Adrenal gland (tissue), 9 donors: ENCODE measurements at regions not wholly inside any gene's neighbourhood (a gene's known extent, or its start where the extent isn't known, plus 50 kb on each side); places are given as distances from the start of the nearest gene placed in this dataset.

Experiments
- DNase-seq, 7 donors: peaks; one replicate each; pipeline ENCODE4 v3.0.0-alpha.2; 2019 to 2020
- H3K27ac ChIP-seq, 5 donors: fragments of 200-600 bp; sonication (generic) in 4 of 5; 1 replicate in 3 of 5; 2 replicates in 2 of 5; pipeline versions ENCODE4 v1.5.1 to v1.8.0; 2016 to 2020; ENCODE audit warnings: mild to moderate bottlenecking in 1 of 5
- H3K27me3 ChIP-seq: fragments of 200-600 bp; 2 replicates; pipeline ENCODE4 v1.8.0; 2021
- H3K36me3 ChIP-seq, 2 donors: fragments of 200-600 bp; replicated peaks in 1 of 2; 1 replicate in 1 of 2; 2 replicates in 1 of 2; pipeline versions ENCODE4 v1.5.1 to v1.8.0; 2018 to 2022
- H3K4me1 ChIP-seq, 2 donors: fragments of 200-600 bp; replicated peaks in 1 of 2; 1 replicate in 1 of 2; 2 replicates in 1 of 2; pipeline versions ENCODE4 v1.5.1 to v1.8.0; 2018 to 2021
- H3K4me3 ChIP-seq, 4 donors: fragments of 200-600 bp; sonication (generic) in 3 of 4; one replicate each; pipeline ENCODE4 v1.5.1; 2016 to 2018
- H3K9me3 ChIP-seq, 3 donors: fragments of 200-600 bp; sonication (generic) in 1 of 3; replicated peaks in 1 of 3; 1 replicate in 2 of 3; 2 replicates in 1 of 3; pipeline versions ENCODE4 v1.5.1 to v1.8.0; 2016 to 2021
- POLR2A ChIP-seq, 2 donors: fragments of 450-650 bp; IDR thresholded peaks; one replicate each; pipeline ENCODE4 v1.6.1; 2017; ENCODE audit warnings: antibody characterized with exemption in 2 of 2, mild to moderate bottlenecking in 2 of 2, moderate library complexity in 1 of 2
- WGBS, 4 donors: extraction: QIAGEN DNeasy Blood & Tissue Kit in 2 of 4; methylation state at CpG; one replicate each; pipeline versions ENCODE4 v1.1.5 to v1.1.7; 2013 to 2017; 5-methylcytosine and 5-hydroxymethylcytosine counted together
- intact Hi-C, 2 donors: fragments of 100-400 bp; cut with DNase I; formaldehyde crosslinking; loops; one replicate each; pipeline versions ENCODE4 v1.14.1 to v1.15.0; 2022 to 2023
- TF ChIP-seq, protein P1 (sequence below), 6 experiments: fragments of 450-650 bp in 4 of 6; fragments of 200-600 bp in 2 of 6; sonication (generic) in 1 of 6; IDR thresholded peaks; 1 replicate in 5 of 6; 2 replicates in 1 of 6; pipeline versions ENCODE4 v1.5.1 to v1.8.0; 2016 to 2021; ENCODE audit warnings: antibody characterized with exemption in 6 of 6, mild to moderate bottlenecking in 2 of 6, moderate library complexity in 1 of 6
- donor health status: healthy with polysubstance abuse.
- donor health status: Bipolar disorder and iron deficiency.
- donor health status: DM: yes; HTN: yes; CAD: no.
- donor health status: DM: no; HTN: no; CAD: no.
- donor health status: DM: no; HTN: no; CAD: no.

DNA sequence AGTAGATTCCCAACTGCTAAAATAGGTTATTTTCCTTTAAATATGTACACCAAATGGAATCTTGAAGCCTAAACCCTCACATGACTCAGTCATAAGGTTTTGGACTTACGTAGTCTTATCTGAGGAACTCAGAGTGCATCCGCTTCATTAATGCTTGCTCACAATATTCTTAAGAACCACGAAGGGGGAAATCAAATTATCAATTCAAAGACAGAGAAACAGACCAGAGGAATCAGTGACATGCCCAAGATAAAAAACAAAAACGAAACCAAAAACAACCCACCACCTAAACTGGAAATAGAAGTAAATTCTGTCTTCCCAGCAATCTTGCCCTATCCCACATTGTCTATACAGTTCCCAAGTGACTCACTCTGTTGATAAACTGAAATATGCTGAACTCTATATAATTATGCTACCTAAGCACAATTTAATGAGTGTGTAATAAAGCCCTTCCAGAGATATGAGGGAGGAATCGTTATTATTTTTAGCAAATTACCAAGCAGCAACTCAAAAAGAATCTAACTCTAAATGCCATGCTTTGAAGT, 135.4 kb upstream of the CBLB start:
- Histone ChIP-seq H3K4me1 (peaks cover 5 to 21% of the 10 kb centered on the region in 2 donors), H3K27me3 (no peaks in the 10 kb centered on the region), H3K27ac (peak overlapping the region; percentile 19 to 90 (median 75)), H3K4me3 (peak overlapping the region in 2 of 4 donors; percentile 16 to 42), H3K9me3 (no peaks in the 10 kb centered on the region), H3K36me3 (no peaks in the 10 kb centered on the region)
- intact Hi-C loops = loop anchor here in 1 of 2 donors (10.0 kb wide), 1 partner anchor 139 kb away; the partner anchor contains the start of gene CBLB
- TF ChIP-seq POLR2A (IDR thresholded peaks at IDR 0.05) = peak in 1 of 2 donors; percentile 65
- TF ChIP-seq, protein P1, sequence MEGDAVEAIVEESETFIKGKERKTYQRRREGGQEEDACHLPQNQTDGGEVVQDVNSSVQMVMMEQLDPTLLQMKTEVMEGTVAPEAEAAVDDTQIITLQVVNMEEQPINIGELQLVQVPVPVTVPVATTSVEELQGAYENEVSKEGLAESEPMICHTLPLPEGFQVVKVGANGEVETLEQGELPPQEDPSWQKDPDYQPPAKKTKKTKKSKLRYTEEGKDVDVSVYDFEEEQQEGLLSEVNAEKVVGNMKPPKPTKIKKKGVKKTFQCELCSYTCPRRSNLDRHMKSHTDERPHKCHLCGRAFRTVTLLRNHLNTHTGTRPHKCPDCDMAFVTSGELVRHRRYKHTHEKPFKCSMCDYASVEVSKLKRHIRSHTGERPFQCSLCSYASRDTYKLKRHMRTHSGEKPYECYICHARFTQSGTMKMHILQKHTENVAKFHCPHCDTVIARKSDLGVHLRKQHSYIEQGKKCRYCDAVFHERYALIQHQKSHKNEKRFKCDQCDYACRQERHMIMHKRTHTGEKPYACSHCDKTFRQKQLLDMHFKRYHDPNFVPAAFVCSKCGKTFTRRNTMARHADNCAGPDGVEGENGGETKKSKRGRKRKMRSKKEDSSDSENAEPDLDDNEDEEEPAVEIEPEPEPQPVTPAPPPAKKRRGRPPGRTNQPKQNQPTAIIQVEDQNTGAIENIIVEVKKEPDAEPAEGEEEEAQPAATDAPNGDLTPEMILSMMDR (IDR thresholded peaks at IDR 0.05) = no peak
- DNase-seq = peak in 1 of 7 donors; percentile 12
- 16 to 35% (median 33%) methylated on average over 5 of the region's 5 CpGs for WGBS, 4 donors

DNA sequence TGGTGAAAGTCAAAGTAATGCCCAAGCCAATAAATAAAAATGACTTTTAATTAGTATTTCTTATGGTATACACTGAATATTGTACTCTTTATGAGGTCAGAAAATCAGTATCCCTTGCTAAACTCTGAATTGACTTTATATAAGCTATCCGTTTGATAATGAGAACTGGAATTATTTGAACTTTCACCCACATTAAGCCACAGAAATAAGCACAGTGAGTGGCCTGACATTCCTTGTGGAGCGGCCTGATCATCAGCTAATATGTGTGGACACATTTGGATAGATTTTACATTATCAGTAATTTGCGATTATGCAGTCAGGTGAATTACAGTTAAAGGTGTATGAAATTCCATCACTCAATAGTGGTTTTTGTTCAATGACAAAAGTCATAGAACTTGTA, 136.0 kb upstream of the CBLB start:
- TF ChIP-seq POLR2A (IDR thresholded peaks at IDR 0.05) = no peak
- peak in 3 of 7 donors; percentile 16 to 23 (median 19) for DNase-seq
- 51 to 75% (median 61%) methylated on average over 3 of the region's 3 CpGs for WGBS, 4 donors
- H3K4me3 ChIP-seq = peak overlapping the region in 1 of 4 donors; percentile 42
- peak overlapping the region; percentile 19 to 90 (median 75) for H3K27ac ChIP-seq
- no peaks in the 10 kb centered on the region for H3K36me3 ChIP-seq
- no peaks in the 10 kb centered on the region for H3K9me3 ChIP-seq
- H3K4me1 ChIP-seq = peaks cover 5 to 21% of the 10 kb centered on the region in 2 donors
- intact Hi-C loops = loop anchor here in 1 of 2 donors (10.0 kb wide), 1 partner anchor 140 kb away; the partner anchor contains the start of gene CBLB
- H3K27me3 ChIP-seq = no peaks in the 10 kb centered on the region

DNA sequence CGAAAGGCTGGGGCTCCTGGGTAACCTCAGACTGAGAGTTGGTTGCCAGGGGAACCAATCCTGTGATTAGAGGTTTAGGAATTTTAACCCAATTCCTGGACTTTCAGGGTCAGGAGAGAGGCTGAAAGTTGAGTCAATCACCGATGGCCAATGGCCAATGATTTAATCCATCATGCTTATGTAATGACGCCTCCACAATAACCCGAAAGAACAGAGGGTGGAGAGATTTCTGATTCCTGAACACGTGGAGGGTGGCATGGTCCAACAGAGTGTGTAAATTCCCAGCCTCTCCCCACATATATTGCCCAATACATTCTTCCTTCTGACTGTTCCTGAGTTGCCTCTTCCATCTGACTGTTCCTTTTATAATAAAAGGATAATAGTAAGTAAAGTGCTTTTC, 137.2 kb upstream of the CBLB start:
- Histone ChIP-seq H3K36me3 (no peaks in the 10 kb centered on the region), H3K4me1 (peaks cover 5 to 21% of the 10 kb centered on the region in 2 donors), H3K27ac (peak overlapping the region in 2 of 5 donors; percentile 23 to 54), H3K4me3 (no peak overlapping the region), H3K9me3 (no peaks in the 10 kb centered on the region), H3K27me3 (no peaks in the 10 kb centered on the region)
- intact Hi-C loops = loop anchor here in 1 of 2 donors (10.0 kb wide), 1 partner anchor 141 kb away; the partner anchor contains the start of gene CBLB
- peak; percentile 63 to 91 (median 86) for DNase-seq
- WGBS, 4 donors = 35 to 39% (median 36%) methylated on average over 5 of the region's 5 CpGs
- TF ChIP-seq POLR2A (IDR thresholded peaks at IDR 0.05) = no peak
- TF ChIP-seq, protein P1 (IDR thresholded peaks at IDR 0.05) = no peak

DNA sequence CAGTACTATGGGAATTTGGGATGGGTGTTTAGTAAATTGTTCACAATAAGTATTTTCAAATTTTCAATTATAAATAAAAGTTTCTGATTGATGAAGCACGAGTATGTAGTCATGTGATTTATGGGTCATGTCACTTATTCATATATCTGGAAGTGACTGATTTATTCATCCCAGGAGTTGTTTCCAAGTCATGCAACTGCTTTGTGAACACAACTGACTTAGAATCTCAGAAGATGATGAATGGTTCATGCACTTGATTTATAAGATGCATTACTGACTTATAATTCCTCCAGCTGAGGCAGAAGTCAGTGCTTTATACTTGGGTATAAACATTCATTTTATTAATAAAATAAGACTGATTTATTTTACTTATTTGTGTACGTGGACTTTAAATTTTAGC, 137.8 kb upstream of the CBLB start:
- intact Hi-C loops = loop anchor here in 1 of 2 donors (10.0 kb wide), 1 partner anchor 142 kb away; the partner anchor contains the start of gene CBLB
- Histone ChIP-seq H3K36me3 (no peaks in the 10 kb centered on the region), H3K4me3 (no peak overlapping the region), H3K4me1 (peaks cover 5 to 21% of the 10 kb centered on the region in 2 donors), H3K27ac (no peak overlapping the region), H3K9me3 (no peaks in the 10 kb centered on the region), H3K27me3 (no peaks in the 10 kb centered on the region)
- TF ChIP-seq, protein P1 (IDR thresholded peaks at IDR 0.05) = no peak
- TF ChIP-seq POLR2A (IDR thresholded peaks at IDR 0.05) = no peak
- WGBS, 4 donors = 54 to 66% (median 61%) methylated on average over 2 of the region's 2 CpGs
- DNase-seq = no peak
